IMR-90 (cell line): ENCODE measurements at regions not wholly inside any gene's neighbourhood (a gene's known extent, or its start where the extent isn't known, plus 50 kb on each side); places are given as distances from the start of the nearest gene placed in this dataset.

Source experiments
- ATAC-seq: fragments of 200-7000 bp; cut with Tn5 transposase; 2 replicates; pipeline ENCODE4 v1.9.1; 2020; ENCODE audit warnings: low read depth, mild to moderate bottlenecking, moderate library complexity
- BruUV-seq: library from RNA; stranded (reverse); fragments of 400-500 nt; replicated peaks from 2 replicates; lab custom pipeline; 2021; lab: Mats Ljungman, UMichigan
- CTCF ChIA-PET: fragments of 300-600 bp; formaldehyde crosslinking; extraction: SDS; loops from one replicate; lab custom pipeline; 2021; ENCODE audit warnings: antibody characterized with exemption; lab: Yijun Ruan, JAX
- POLR2A ChIA-PET: fragments of 300-600 bp; sonication (Branson Sonifier 250); formaldehyde crosslinking; loops from one replicate; lab custom pipeline; 2022; ENCODE audit warnings: antibody characterized with exemption; ENCODE audit not compliant: unreplicated experiment; lab: Charles Lee
- DNase-seq: peaks from one replicate; pipeline ENCODE4 v3.0.0; 2013
- H2AFZ ChIP-seq: replicated peaks from 2 replicates; pipeline ENCODE3; 2013; ENCODE audit warnings: low read length, mild to moderate bottlenecking; ENCODE audit not compliant: poor library complexity
- H2AK5ac ChIP-seq: 2 replicates; pipeline ENCODE4 v1.6.1; 2013; ENCODE audit warnings: low read depth, low read length, inconsistent platforms
- H2AK9ac ChIP-seq: replicated peaks from 2 replicates; pipeline ENCODE3; 2013; ENCODE audit warnings: mild to moderate bottlenecking, low read depth, low read length, moderate library complexity; ENCODE audit not compliant: poor library complexity
- H2BK120ac ChIP-seq: 2 replicates; pipeline ENCODE4 v1.6.1; 2013; ENCODE audit warnings: low read depth, low read length, inconsistent platforms
- H2BK15ac ChIP-seq: 3 replicates; pipeline ENCODE4 v1.6.1; 2013; ENCODE audit warnings: low read depth, low read length, inconsistent platforms
- H2BK20ac ChIP-seq: 2 replicates; pipeline ENCODE4 v1.6.1; 2013; ENCODE audit warnings: low read depth, mild to moderate bottlenecking, inconsistent platforms, low read length, moderate library complexity
- H2BK5ac ChIP-seq: 2 replicates; pipeline ENCODE4 v1.6.1; 2013; ENCODE audit warnings: mild to moderate bottlenecking, low read depth, low read length, inconsistent platforms; ENCODE audit not compliant: poor library complexity, severe bottlenecking
- H3K14ac ChIP-seq: replicated peaks from 2 replicates; pipeline ENCODE4 v1.6.1; 2013; ENCODE audit warnings: low read depth, low read length, inconsistent platforms
- H3K18ac ChIP-seq: 2 replicates; pipeline ENCODE4 v1.6.1; 2013; ENCODE audit warnings: low read depth, low read length, control low read depth
- H3K23ac ChIP-seq: 2 replicates; pipeline ENCODE4 v1.6.1; 2013; ENCODE audit warnings: low read depth, low read length, inconsistent platforms
- H3K27ac ChIP-seq: 2 replicates; pipeline ENCODE4 v1.5.1; 2013; ENCODE audit warnings: mild to moderate bottlenecking, control low read depth, low read length; ENCODE audit not compliant: insufficient read depth
- H3K27me3 ChIP-seq: 2 replicates; pipeline ENCODE4 v1.6.1; 2013; ENCODE audit warnings: low read length; ENCODE audit not compliant: control insufficient read depth, insufficient read depth
- H3K36me3 ChIP-seq: 2 replicates; pipeline ENCODE4 v1.6.1; 2013; ENCODE audit warnings: low read length, mixed read lengths; ENCODE audit not compliant: control insufficient read depth, insufficient read depth
- H3K4ac ChIP-seq: 2 replicates; pipeline ENCODE4 v1.6.1; 2013; ENCODE audit warnings: low read depth, low read length, inconsistent platforms
- H3K4me1 ChIP-seq: 2 replicates; pipeline ENCODE4 v1.6.1; 2013; ENCODE audit warnings: low read length, mixed read lengths; ENCODE audit not compliant: control insufficient read depth, insufficient read depth
- H3K4me2 ChIP-seq: 2 replicates; pipeline ENCODE4 v1.6.1; 2013; ENCODE audit warnings: low read depth, mild to moderate bottlenecking, control low read depth, low read length, moderate library complexity
- H3K4me3 ChIP-seq: 2 replicates; pipeline ENCODE4 v1.5.1; 2013; ENCODE audit warnings: low read depth, mild to moderate bottlenecking, control low read depth, low read length, moderate library complexity; ENCODE audit not compliant: insufficient read depth
- H3K56ac ChIP-seq: 2 replicates; pipeline ENCODE4 v1.6.1; 2013; ENCODE audit warnings: low read length, inconsistent platforms; ENCODE audit not compliant: insufficient read depth; ENCODE audit errors: extremely low read depth
- H3K79me1 ChIP-seq, 2 experiments: 2 replicates each; pipeline ENCODE4 v1.6.1; 2013; ENCODE audit warnings: low read length in 2 of 2, inconsistent platforms in 1 of 2, low read depth in 1 of 2
- H3K9ac ChIP-seq: 2 replicates; pipeline ENCODE4 v1.6.1; 2013; ENCODE audit warnings: low read depth, low read length, control low read depth
- H3K9me1 ChIP-seq: 2 replicates; pipeline ENCODE4 v1.6.1; 2013; ENCODE audit warnings: low read length, inconsistent platforms; ENCODE audit not compliant: insufficient read depth
- H3K9me3 ChIP-seq: 2 replicates; pipeline ENCODE4 v1.6.1; 2013; ENCODE audit warnings: low read length; ENCODE audit not compliant: control insufficient read depth, insufficient read depth
- H4K20me1 ChIP-seq: 2 replicates; pipeline ENCODE4 v1.6.1; 2013; ENCODE audit warnings: low read length, inconsistent platforms; ENCODE audit not compliant: insufficient read depth
- H4K5ac ChIP-seq: 2 replicates; pipeline ENCODE4 v1.6.1; 2013; ENCODE audit warnings: mild to moderate bottlenecking, low read depth, low read length, control low read depth
- H4K8ac ChIP-seq, 2 experiments: 2 replicates each; pipeline ENCODE4 v1.6.1; 2013; ENCODE audit warnings: low read depth in 2 of 2, low read length in 2 of 2, control low read depth in 1 of 2, inconsistent platforms in 1 of 2
- H4K91ac ChIP-seq: 2 replicates; pipeline ENCODE4 v1.6.1; 2013; ENCODE audit warnings: low read depth, low read length, inconsistent platforms; ENCODE audit not compliant: insufficient read depth
- BHLHE40 ChIP-seq: fragments of 150-350 bp; IDR thresholded peaks from 2 replicates; pipeline ENCODE4 v1.6.1; 2016; ENCODE audit warnings: mild to moderate bottlenecking, low read depth, low read length
- CEBPB ChIP-seq: IDR thresholded peaks from 2 replicates; pipeline ENCODE4 v1.6.1; 2012; ENCODE audit warnings: low read depth, low read length, improper control_type of control experiment
- CHD1 ChIP-seq: IDR thresholded peaks from 2 replicates; pipeline ENCODE4 v1.6.1; 2012; ENCODE audit warnings: low read depth, low read length, improper control_type of control experiment
- CTCF ChIP-seq: conservative IDR thresholded peaks from 2 replicates; pipeline ENCODE4 v1.5.1; 2012; ENCODE audit warnings: mild to moderate bottlenecking, low read depth, low read length, improper control_type of control experiment
- MAFK ChIP-seq: IDR thresholded peaks from 2 replicates; pipeline ENCODE4 v1.6.1; 2012; ENCODE audit warnings: low read depth, low read length, improper control_type of control experiment
- MAZ ChIP-seq: IDR thresholded peaks from 2 replicates; pipeline ENCODE4 v1.6.1; 2012; ENCODE audit warnings: low read depth, mild to moderate bottlenecking, low read length, improper control_type of control experiment, moderate library complexity, borderline replicate concordance
- MXI1 ChIP-seq: IDR thresholded peaks from 2 replicates; pipeline ENCODE4 v1.6.1; 2012; ENCODE audit warnings: low read depth, mild to moderate bottlenecking, low read length, moderate library complexity, borderline replicate concordance
- NFE2L2 ChIP-seq: fragments of 150-350 bp; IDR thresholded peaks from 2 replicates; pipeline ENCODE4 v1.6.1; 2016; ENCODE audit warnings: low read depth, mild to moderate bottlenecking, low read length
- POLR2A ChIP-seq: IDR thresholded peaks from 2 replicates; pipeline ENCODE4 v1.6.1; 2012; ENCODE audit warnings: mild to moderate bottlenecking, low read depth, low read length
- RCOR1 ChIP-seq: IDR thresholded peaks from 2 replicates; pipeline ENCODE4 v1.6.1; 2012; ENCODE audit warnings: mild to moderate bottlenecking, low read length, improper control_type of control experiment; ENCODE audit not compliant: insufficient replicate concordance
- RFX5 ChIP-seq: IDR thresholded peaks from 2 replicates; pipeline ENCODE4 v1.8.0; 2012; ENCODE audit warnings: low read depth, mild to moderate bottlenecking, low read length, moderate library complexity
- SMC3 ChIP-seq: fragments of 150-350 bp; IDR thresholded peaks from 2 replicates; pipeline ENCODE4 v1.6.1; 2016; ENCODE audit warnings: low read depth, mild to moderate bottlenecking, antibody characterized with exemption, low read length, moderate library complexity
- USF2 ChIP-seq: fragments of 150-350 bp; IDR thresholded peaks from 2 replicates; pipeline ENCODE4 v1.6.1; 2017; ENCODE audit warnings: mild to moderate bottlenecking, antibody characterized with exemption, low read length, low read depth
- WGBS, 2 experiments: methylation state at CpG; one replicate each; pipeline versions ENCODE4 v1.1.5 to v1.1.7; 2013; ENCODE audit warnings: missing lambda C conversion rate in 2 of 2; ENCODE audit not compliant: insufficient read length in 1 of 2; ENCODE audit errors: extremely low coverage in 2 of 2; 5-methylcytosine and 5-hydroxymethylcytosine counted together
- dilution Hi-C: fragments of 300-500 bp; cut with HindIII; formaldehyde crosslinking; loops from one replicate; pipeline ENCODE4 v1.14.3; 2018; ENCODE audit warnings: low sequenced_read_pairs; ENCODE audit not compliant: unreplicated experiment
- in situ Hi-C: fragments of 300-500 bp; cut with MboI; formaldehyde crosslinking; loops from 3 replicates; pipeline ENCODE4 v1.14.3; 2019; ENCODE audit warnings: low sequenced_read_pairs, inconsistent platforms, mixed read lengths
- intact Hi-C: fragments of 100-400 bp; cut with micrococcal nuclease; formaldehyde crosslinking; loops from 2 replicates; pipeline ENCODE4 v1.10.0; 2022
- TF ChIP-seq, protein P1 (sequence below): fragments of 150-350 bp; IDR thresholded peaks from 2 replicates; pipeline ENCODE4 v1.6.1; 2016; ENCODE audit warnings: low read depth, mild to moderate bottlenecking, low read length, moderate library complexity, borderline replicate concordance

- intact Hi-C loops = no loop called here
- Histone ChIP-seq H2AK9ac (peak overlapping the region; percentile 38), H3K27ac (peak overlapping the region; percentile 94), H2AK5ac (peak overlapping the region; percentile 100), H2AFZ (no peak overlapping the region), H3K14ac (peak overlapping the region; percentile 93), H3K27me3 (no peaks in the 10 kb centered on the region), H3K9me3 (no peaks in the 10 kb centered on the region), H4K5ac (peak overlapping the region; percentile 83), H3K4me3 (no peak overlapping the region), H2BK20ac (peak overlapping the region; percentile 100), H3K79me1 (peaks cover 0 to 28% of the 10 kb centered on the region in 2 experiments; a peak in 3 of 4 replicates), H3K9ac (no peak overlapping the region), H4K20me1 (no peaks in the 10 kb centered on the region), H4K8ac (peak overlapping the region; percentile 83 to 93), H2BK15ac (peak overlapping the region; percentile 97), H3K36me3 (no peaks in the 10 kb centered on the region), H3K4ac (peak overlapping the region; percentile 99), H3K23ac (peak overlapping the region; percentile 81), H3K56ac (peak overlapping the region; percentile 51), H4K91ac (peak overlapping the region; percentile 99), H3K4me1 (peaks cover 46% of the 10 kb centered on the region), H3K9me1 (peaks cover 33% of the 10 kb centered on the region), H3K18ac (peak overlapping the region; percentile 84), H3K4me2 (no peak overlapping the region), H2BK5ac (peak overlapping the region; percentile 89), H2BK120ac (peak overlapping the region; percentile 99)
- POLR2A ChIA-PET = interaction anchor here (0.6 to 1.0 kb wide), 2 partner anchors 57 to 472 kb away, joined by 3 read pairs; no protein-coding TSS in a partner anchor
- dilution Hi-C loops = no loop called here
- DNase-seq = peak; percentile 67
- no peak for TF ChIP-seq RCOR1
- TF ChIP-seq, protein P1, sequence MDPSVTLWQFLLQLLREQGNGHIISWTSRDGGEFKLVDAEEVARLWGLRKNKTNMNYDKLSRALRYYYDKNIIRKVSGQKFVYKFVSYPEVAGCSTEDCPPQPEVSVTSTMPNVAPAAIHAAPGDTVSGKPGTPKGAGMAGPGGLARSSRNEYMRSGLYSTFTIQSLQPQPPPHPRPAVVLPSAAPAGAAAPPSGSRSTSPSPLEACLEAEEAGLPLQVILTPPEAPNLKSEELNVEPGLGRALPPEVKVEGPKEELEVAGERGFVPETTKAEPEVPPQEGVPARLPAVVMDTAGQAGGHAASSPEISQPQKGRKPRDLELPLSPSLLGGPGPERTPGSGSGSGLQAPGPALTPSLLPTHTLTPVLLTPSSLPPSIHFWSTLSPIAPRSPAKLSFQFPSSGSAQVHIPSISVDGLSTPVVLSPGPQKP = no peak
- TF ChIP-seq MXI1 = no peak
- no peak for TF ChIP-seq CEBPB
- TF ChIP-seq CTCF = no peak
- no peak for TF ChIP-seq BHLHE40
- no peak for TF ChIP-seq MAFK
- no peak for TF ChIP-seq MAZ
- no peak for TF ChIP-seq USF2
- TF ChIP-seq POLR2A = no peak
- no peak for TF ChIP-seq RFX5
- no peak for TF ChIP-seq CHD1
- no peak for TF ChIP-seq SMC3
- no peak for TF ChIP-seq NFE2L2
- in situ Hi-C loops = no loop called here
- BruUV-seq = TSS peak; percentile 90
- CTCF ChIA-PET = no interaction called here
- no peak for ATAC-seq
- WGBS, 2 experiments = 100% methylated on average over 1 of the region's 3 CpGs; no CpG with 5 or more reads in 1 of the 2 experiments
Measured at GRCh38 chr15:39130556-39131379, 450.1 kb upstream of the THBS1 start.
